GM12878 (cell line): ENCODE measurements at regions not wholly inside any gene's neighbourhood (a gene's known extent, or its start where the extent isn't known, plus 50 kb on each side); places are given as distances from the start of the nearest gene placed in this dataset.

ENCODE experiments used
- ATAC-seq: fragments of 200-7000 bp; cut with Tn5 transposase; 3 replicates; pipeline ENCODE4 v1.9.1; 2020; ENCODE audit warnings: mild to moderate bottlenecking, moderate library complexity
- BruUV-seq: library from RNA; stranded (reverse); fragments of 400-500 nt; replicated peaks from 2 replicates; lab custom pipeline; 2021; lab: Mats Ljungman, UMichigan
- CTCF ChIA-PET: fragments of 300-600 bp; sonication (Branson Sonifier 250); formaldehyde crosslinking; extraction: SDS; loops from one replicate; lab custom pipeline; 2021; ENCODE audit warnings: inconsistent platforms; lab: Yijun Ruan, JAX
- POLR2A ChIA-PET: fragments of 350-600 bp; formaldehyde crosslinking; extraction: SDS; loops from one replicate; lab custom pipeline; 2021; ENCODE audit warnings: inconsistent platforms; lab: Charles Lee
- RAD21 ChIA-PET: fragments of 300-600 bp; sonication (Branson Sonifier 250); formaldehyde crosslinking; loops from one replicate; lab custom pipeline; 2023; ENCODE audit warnings: antibody characterized with exemption; ENCODE audit not compliant: unreplicated experiment; lab: Charles Lee
- SMC1A ChIA-PET: fragments of 300-600 bp; sonication (Branson Sonifier 250); formaldehyde crosslinking; loops from one replicate; lab custom pipeline; 2023; ENCODE audit not compliant: unreplicated experiment, uncharacterized antibody; lab: Charles Lee
- DNase-seq: peaks from one replicate; pipeline ENCODE4 v3.0.0-alpha.2; 2011; ENCODE audit warnings: low read depth, low spot score
- FAIRE-seq: peaks from 3 replicates; lab custom pipeline; 2011; peaks lifted over from hg19 to GRCh38; lab: Jason Lieb, UNC
- H2AFZ ChIP-seq: 2 replicates; pipeline ENCODE4 v1.6.0; 2011; ENCODE audit warnings: low read depth, low read length, control low read depth; ENCODE audit not compliant: control insufficient read depth
- H3K27ac ChIP-seq: 2 replicates; pipeline ENCODE4 v1.5.1; 2011; ENCODE audit warnings: control low read depth; ENCODE audit not compliant: control insufficient read depth, insufficient read depth
- H3K27me3 ChIP-seq, 2 experiments: replicated peaks in 1 of 2; 2 replicates each; pipeline versions ENCODE4 v1.6.0 to v1.6.1; 2011; ENCODE audit warnings: low read length in 1 of 2; ENCODE audit not compliant: control insufficient read depth in 2 of 2, insufficient read depth in 2 of 2
- H3K36me3 ChIP-seq, 2 experiments: 2 replicates each; pipeline ENCODE4 v1.5.1; 2011; ENCODE audit warnings: low read length in 1 of 2; ENCODE audit not compliant: control insufficient read depth in 2 of 2, insufficient read depth in 2 of 2
- H3K4me1 ChIP-seq: 2 replicates; pipeline ENCODE4 v1.6.1; 2011; ENCODE audit warnings: mild to moderate bottlenecking, low read length, moderate library complexity, mixed read lengths; ENCODE audit not compliant: control insufficient read depth, insufficient read depth
- H3K4me2 ChIP-seq: 2 replicates; pipeline ENCODE4 v1.6.0; 2011; ENCODE audit warnings: control low read depth; ENCODE audit not compliant: control insufficient read depth, insufficient read depth
- H3K4me3 ChIP-seq: fragments of 200-600 bp; sonication (generic); 2 replicates; pipeline ENCODE4 v1.5.1; 2016
- H3K79me2 ChIP-seq: 2 replicates; pipeline ENCODE4 v1.6.0; 2011; ENCODE audit warnings: low read length; ENCODE audit not compliant: control insufficient read depth, insufficient read depth
- H3K9ac ChIP-seq: 2 replicates; pipeline ENCODE4 v1.8.0; 2011; ENCODE audit warnings: low read length, control low read depth, mixed read lengths; ENCODE audit not compliant: control insufficient read depth, insufficient read depth
- H3K9me3 ChIP-seq: replicated peaks from 3 replicates; pipeline ENCODE4 v1.5.1; 2011; ENCODE audit warnings: mild to moderate bottlenecking, low read length; ENCODE audit not compliant: control insufficient read depth, insufficient read depth
- H4K20me1 ChIP-seq: 2 replicates; pipeline ENCODE4 v1.6.0; 2011; ENCODE audit not compliant: control insufficient read depth, insufficient read depth
- WGBS: methylation state at CpG from one replicate; pipeline ENCODE4 v1.1.6; 2016; ENCODE audit warnings: low lambda C conversion rate; ENCODE audit not compliant: insufficient replicate concordance, insufficient coverage; ENCODE audit errors: missing lambda C conversion rate; 5-methylcytosine and 5-hydroxymethylcytosine counted together
- in situ Hi-C: fragments of 300-500 bp; cut with MboI; formaldehyde crosslinking; loops from 9 replicates; pipeline ENCODE4 v1.14.3; 2018; ENCODE audit warnings: mixed read lengths
- intact Hi-C: fragments of 100-400 bp; cut with micrococcal nuclease; formaldehyde crosslinking; loops from one replicate; pipeline ENCODE4 v1.14.2; 2022; ENCODE audit not compliant: unreplicated experiment
- TF ChIP-seq, protein P1 (sequence below): fragments of 150-350 bp; IDR thresholded peaks from 2 replicates; pipeline ENCODE4 v1.6.1; 2014; ENCODE audit warnings: mild to moderate bottlenecking, low read depth, low read length
- TF ChIP-seq, protein P2 (sequence below): IDR thresholded peaks from 2 replicates; pipeline ENCODE4 v1.6.1; 2012; ENCODE audit warnings: mild to moderate bottlenecking, low read depth, low read length

DNA sequence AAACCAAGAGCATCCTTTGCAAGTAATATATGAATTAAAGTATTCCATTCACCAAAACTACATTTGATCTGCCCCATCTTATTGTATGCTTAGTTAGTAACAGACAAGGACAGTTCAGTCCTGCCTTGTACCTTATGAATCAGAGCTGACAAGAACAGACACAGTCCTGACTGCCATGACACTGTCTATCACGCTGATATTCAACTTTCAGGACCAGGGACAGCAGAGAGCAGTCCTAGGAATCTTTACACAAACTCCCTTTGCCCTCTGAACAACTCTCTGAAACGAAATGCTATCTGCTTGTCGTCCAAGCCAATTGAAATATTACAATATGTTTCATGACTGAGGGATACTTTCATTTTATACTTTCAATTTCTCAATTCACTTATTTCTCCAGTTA, 268.6 kb upstream of the VCX start:
- RAD21 ChIA-PET, result no interaction called here
- intact Hi-C loops, result no loop called here

More for the DNA sequence above, 268.6 kb upstream of the VCX start:
- ATAC-seq, result no peak
- ChIA-PET CTCF (interaction anchor here (0.6 kb wide), 1 partner anchor 369 kb away, joined by 3 read pairs; no protein-coding TSS in a partner anchor), SMC1A (no interaction called here), POLR2A (no interaction called here)
- WGBS, result 2% methylated on average over 3 of the region's 3 CpGs
- Histone ChIP-seq H3K79me2 (no peaks in the 10 kb centered on the region), H3K27ac (no peak overlapping the region), H3K4me3 (no peak overlapping the region), H3K9ac (no peak overlapping the region), H3K4me2 (no peak overlapping the region), H3K4me1 (no peaks in the 10 kb centered on the region), H3K27me3 (no peaks in the 10 kb centered on the region), H4K20me1 (no peaks in the 10 kb centered on the region), H3K36me3 (no peaks in the 10 kb centered on the region), H2AFZ (no peak overlapping the region), H3K9me3 (no peaks in the 10 kb centered on the region)
- no peak for DNase-seq
- in situ Hi-C loops, result no loop called here
- TF ChIP-seq, protein P1, sequence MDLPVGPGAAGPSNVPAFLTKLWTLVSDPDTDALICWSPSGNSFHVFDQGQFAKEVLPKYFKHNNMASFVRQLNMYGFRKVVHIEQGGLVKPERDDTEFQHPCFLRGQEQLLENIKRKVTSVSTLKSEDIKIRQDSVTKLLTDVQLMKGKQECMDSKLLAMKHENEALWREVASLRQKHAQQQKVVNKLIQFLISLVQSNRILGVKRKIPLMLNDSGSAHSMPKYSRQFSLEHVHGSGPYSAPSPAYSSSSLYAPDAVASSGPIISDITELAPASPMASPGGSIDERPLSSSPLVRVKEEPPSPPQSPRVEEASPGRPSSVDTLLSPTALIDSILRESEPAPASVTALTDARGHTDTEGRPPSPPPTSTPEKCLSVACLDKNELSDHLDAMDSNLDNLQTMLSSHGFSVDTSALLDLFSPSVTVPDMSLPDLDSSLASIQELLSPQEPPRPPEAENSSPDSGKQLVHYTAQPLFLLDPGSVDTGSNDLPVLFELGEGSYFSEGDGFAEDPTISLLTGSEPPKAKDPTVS, result no peak
- TF ChIP-seq, protein P2, sequence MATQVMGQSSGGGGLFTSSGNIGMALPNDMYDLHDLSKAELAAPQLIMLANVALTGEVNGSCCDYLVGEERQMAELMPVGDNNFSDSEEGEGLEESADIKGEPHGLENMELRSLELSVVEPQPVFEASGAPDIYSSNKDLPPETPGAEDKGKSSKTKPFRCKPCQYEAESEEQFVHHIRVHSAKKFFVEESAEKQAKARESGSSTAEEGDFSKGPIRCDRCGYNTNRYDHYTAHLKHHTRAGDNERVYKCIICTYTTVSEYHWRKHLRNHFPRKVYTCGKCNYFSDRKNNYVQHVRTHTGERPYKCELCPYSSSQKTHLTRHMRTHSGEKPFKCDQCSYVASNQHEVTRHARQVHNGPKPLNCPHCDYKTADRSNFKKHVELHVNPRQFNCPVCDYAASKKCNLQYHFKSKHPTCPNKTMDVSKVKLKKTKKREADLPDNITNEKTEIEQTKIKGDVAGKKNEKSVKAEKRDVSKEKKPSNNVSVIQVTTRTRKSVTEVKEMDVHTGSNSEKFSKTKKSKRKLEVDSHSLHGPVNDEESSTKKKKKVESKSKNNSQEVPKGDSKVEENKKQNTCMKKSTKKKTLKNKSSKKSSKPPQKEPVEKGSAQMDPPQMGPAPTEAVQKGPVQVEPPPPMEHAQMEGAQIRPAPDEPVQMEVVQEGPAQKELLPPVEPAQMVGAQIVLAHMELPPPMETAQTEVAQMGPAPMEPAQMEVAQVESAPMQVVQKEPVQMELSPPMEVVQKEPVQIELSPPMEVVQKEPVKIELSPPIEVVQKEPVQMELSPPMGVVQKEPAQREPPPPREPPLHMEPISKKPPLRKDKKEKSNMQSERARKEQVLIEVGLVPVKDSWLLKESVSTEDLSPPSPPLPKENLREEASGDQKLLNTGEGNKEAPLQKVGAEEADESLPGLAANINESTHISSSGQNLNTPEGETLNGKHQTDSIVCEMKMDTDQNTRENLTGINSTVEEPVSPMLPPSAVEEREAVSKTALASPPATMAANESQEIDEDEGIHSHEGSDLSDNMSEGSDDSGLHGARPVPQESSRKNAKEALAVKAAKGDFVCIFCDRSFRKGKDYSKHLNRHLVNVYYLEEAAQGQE, result peak; percentile 94
- BruUV-seq, result no TSS peak
- FAIRE-seq, result no peak
